Ureter (tissue), 1 donor: ENCODE measurements at regions not wholly inside any gene's neighbourhood (a gene's known extent, or its start where the extent isn't known, plus 50 kb on each side); places are given as distances from the start of the nearest gene placed in this dataset.
A peak's percentile ranks its signal among the peaks of the same experiment; 100 is the strongest.
"Not testable (repeated sequence)": the region's sequence is repeated elsewhere in the genome, so short reads cannot be mapped to it uniquely, and the experiment has no call there.

Experiments
- DNase-seq: peaks from one replicate; pipeline ENCODE4 v3.0.0-alpha.2; 2020; ENCODE audit warnings: low spot score
- donor health status: DM: yes; HTN: yes; CAD: no.

DNA sequence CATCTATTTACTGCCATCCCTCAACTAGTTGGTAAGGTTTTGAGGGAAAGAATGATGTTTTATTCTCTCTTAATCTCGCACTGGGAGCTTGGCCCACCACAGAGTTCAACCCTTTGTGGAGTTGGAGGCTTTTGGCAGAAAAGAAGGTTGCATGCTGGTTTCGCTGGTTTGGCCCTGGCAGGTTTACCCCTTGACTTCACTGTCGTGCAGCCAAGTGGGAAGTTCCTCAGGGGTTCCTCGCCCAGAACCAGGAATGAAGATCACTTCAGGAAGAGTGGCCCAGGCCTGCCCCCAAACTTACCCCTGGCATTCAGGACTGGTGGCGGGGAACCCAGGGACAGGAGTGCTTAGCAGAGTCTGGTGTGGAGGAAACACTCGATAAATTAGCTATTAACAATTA, 103.1 kb upstream of the LYZL2 start:
- no peak for DNase-seq

DNA sequence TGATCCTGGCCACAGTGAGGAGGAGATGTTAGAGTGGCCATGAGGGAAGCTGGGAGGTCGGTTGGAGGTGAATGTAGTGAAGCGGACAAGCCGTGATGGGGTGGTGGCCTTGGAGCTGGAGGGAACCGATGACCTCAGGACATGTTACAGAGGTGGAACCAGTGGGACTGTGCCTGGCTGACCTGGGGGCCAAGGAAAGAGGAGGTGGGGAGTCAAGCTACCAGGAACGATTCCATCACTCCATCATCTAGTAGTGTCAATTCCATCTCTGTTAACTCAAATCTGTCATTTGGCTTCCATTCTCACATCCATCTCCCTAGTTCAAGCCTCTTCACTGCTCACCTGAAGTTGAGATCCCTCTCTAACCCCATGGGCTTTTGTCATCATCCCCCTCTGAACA, 102.4 kb upstream of the LYZL2 start:
- DNase-seq, result no peak

DNA sequence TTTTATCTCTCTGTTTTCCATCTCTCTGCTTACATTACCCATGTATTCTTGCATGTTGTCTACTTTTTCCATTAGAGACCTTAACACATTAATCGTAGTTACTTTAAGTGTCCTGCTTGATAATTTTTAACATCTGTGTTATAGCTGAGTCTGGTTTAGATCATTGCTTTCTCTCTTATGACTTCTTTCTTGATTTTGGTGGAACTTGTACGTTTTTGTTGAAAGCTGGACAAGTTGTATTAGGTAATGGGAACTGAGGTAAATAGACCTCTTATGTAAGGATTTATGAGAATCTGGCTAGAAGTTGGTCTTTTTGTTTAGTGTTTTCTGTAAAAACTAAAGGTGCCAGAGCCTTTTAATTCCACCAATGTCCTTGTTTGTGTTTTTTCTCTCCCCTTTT, 100.8 kb upstream of the LYZL2 start:
- no peak for DNase-seq

DNA sequence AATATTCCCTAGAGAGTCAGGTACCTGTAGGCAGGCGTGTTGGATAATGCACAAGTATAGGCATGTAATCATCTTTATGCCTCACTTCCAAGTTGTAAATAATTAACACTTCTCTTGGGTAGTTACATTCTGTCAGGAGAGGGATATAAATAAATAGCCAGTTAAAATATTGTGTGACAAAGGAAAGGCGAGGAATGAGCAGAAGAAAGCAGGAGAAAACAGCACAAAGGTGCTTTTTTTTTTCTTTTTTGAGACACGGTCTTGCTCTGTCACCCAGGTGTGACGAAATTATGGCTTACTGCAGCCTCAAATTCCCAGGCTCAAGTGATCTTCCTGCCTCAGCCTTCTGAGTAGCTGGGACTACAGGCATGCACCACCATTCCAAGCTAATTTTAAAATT, 99.2 kb upstream of the LYZL2 start:
- DNase-seq, result no peak

DNA sequence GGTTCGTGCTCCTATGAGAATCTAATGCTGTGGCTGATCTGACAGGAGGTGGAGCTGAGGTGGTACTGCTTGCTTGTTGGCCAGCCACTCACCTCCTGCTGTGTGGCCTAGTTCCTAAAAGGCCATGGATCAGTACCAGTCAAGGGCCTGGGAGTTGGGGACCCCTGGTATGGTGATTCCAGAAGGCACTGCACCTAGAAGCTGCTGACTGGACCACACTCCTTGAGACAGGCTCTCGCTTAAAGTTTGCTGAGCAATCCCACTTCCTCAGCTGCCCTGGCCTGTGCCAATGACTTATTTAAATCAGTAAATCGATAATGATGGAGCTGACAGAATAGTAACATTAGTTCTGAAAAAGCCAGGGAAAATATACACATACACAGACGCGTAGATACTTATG, 98.6 kb upstream of the LYZL2 start:
- DNase-seq, result no peak

DNA sequence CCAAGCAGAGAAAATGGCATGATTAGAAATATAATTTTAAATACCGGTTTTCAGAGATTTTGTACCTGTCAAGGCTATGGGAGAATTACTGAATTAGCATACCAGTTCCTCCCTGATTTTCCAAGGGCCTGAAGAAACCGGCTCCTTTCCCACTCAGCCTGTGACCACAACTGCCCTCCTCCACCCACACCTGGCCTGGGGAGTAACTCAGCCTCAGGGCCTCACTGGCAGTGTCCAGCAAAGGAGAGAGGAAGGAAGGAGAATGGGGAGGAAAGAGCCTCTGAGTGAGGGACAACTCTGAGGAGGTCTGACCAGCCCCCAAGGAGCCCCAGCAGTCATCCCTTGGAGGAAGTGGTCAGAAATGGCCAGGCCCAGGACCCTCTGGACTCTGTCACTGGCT, 98.0 kb upstream of the LYZL2 start:
- DNase-seq, result no peak

DNA sequence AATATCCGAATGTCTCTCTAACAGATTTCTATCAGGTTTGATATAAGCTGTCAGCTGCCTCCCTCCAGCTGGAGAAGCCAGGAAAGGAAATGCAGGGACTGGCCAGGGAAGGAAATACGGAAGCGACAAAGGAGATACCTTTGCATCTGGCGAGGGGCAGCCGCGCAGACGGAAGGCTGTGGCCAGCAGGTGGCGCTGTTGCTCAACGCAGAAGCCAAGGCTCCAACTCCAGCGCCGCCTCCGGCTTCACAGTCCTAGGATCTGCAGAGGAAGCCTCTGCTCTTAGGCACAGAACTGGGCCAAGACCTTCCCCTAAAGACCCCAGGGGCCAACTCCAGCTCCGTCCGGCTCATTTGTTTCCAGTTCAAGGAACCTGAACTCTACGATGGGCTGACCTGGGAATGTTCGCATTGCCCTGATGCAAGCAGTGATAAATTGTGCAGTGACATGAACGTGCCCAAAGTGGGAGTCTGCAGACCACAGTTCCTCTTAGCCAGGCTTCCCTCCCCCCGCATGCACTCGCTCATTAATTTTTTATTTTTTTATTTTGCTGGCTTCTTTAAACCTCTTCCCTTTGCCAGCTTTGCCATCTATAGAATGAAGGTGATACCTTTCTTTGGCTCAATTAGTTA, 97.3 kb upstream of the LYZL2 start:
- DNase-seq, result peak; percentile 86

DNA sequence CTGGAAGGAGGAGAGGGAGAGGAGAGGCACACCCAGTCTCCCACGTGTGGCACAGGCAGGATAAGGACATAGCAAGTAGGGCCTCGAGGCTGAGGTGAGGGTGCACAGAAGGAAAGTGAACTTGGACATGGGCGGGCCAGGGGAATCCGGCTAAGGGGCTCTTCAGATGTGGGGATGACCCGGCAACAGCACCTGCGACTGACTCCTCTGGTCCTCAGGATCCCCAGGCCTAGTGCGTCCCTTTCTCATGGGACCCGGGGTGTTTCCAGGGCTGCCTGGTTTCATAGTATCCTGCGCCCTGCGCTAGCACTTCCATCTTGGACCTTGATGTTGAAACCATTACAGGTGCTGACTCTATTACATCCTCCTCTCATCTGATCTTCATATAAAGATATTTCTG, 96.1 kb upstream of the LYZL2 start:
- DNase-seq, result no peak

DNA sequence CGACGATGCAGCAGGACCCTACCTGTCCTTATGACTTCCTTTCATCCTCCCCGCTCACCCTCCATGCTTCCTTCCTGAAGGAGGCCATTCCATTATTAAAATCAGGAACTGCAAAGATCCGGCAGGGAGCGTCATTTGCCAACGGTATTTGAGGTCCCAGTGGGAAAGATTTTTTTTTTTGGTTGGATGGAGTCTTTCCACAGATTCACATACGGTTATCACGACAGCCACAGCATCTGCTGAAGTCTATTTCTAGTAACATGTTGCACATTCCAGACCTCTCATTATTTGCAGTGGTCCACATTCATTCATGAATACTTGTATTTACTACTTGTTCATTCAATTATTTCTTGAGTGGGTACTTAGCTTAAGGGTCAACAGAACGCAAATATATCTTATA, 94.7 kb upstream of the LYZL2 start:
- no peak for DNase-seq

DNA sequence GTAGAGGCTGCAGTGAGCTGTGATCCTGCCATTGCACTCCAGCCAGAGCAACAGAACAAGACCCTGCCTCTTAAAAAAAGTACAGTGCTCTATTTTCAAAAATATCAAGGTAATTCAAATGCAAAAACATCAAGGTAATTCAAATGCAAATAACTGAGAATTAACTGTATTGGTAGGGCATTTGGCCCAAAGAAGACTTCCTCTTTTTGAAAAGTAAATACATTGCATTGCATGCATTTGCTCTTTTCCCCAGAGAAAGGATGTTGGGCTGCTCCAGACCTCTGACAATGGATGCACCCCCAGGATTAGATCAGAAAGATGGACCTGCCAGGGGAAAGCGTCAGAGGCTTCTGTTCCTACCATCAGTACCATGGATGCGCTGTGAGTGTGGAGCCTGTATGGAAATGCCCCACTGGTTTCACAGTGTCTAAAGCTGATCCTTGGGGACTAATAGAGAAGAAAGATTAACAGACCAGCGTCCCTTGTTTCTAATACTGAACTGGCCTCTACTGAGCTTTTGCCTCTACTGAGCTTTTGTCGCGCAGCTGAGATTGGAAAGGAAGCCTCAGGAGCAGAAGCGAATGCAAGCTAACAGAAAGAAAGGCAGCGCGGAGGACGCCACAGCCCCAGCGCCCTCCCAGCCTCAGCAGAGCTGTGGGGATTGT, 93.5 kb upstream of the LYZL2 start:
- no peak for DNase-seq

DNA sequence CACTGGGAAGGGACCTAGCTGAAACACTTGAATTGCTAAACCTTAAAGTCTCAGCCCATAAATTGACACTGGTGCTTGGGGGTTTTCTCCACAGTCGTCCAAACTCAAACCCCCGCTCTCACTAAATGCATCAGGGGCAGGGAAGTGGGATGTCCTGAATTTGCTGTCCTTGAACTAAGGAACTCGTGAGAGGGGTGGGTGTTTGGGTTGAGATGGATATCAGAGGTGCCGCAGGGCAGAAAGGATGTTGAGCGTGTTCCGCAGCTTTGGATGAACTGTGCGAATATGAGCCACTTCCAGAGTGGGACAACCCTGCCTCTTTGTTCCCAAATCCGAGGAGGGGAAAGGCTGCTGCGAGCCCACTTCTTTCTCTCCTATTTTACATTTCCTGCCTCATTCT, 90.3 kb upstream of the LYZL2 start:
- no peak for DNase-seq

DNA sequence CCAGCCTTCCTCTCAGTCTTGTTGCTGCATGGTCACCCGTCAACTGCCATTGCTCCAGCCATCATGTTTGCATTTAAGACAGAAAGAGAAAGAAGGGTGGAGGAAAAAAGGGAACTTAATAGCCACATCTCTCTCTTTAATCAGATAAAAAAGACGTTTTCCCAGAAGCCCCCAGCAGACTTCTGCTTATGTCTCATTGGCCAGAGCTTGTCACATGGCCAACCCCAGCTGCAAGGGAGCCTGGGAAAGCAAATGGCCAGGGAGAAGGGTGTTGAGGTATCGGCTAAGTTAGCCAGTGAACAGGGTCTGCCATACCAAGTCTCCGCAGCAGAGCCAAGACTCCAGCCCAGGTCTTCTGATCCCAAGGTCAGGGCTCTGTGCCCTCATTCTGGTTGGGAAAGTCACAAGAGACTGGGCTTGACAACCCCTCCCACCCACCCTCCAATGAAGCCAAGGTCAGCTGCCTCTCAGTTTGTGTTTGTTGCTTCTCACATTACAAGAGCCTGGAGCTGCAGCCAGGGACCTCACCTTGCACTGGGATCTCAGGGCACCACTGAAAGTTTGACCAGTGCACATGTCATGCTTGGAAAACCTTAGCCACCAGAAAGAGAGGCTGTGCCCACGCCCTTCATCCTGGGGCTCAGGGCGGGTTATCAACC, 80.3 kb upstream of the LYZL2 start:
- DNase-seq, result no peak

DNA sequence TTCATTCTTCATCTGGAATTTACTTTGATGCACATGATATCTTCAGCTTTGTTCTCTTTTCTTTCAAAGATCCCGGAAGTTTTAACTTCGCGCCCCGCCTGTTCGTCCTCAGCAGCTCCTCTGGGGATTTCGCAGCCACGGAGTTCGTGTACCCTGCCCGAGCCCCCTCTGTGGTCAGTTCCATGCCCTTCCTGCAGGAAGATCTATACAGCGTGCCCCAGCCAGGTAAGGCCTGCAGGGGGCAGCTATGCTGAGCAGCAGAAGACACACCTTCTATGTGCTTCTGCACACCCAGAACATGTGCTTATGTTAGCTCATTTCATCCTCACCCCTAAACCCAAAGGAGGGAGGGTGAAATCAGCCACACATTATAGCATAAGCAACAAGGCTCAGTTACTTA, 79.7 kb upstream of the LYZL2 start:
- no peak for DNase-seq

DNA sequence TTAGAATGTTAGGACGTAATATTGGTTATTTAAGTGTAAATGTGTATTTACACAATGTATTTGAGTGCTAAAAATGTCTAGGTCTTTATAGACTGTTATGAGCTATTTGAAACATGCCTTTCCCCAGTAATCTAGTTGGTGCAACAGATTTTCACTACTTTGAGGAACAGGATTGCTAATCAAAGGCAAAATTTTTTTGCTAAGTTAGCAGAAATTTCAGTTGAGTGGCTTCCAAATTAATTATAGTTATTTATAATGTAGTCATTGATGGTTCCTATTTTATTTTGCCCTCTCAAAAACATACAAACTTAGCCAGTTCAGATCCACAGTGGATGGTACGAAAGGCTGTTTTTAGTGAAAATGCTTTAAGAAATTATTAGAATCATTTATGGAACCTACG, 78.7 kb upstream of the LYZL2 start:
- no peak for DNase-seq

DNA sequence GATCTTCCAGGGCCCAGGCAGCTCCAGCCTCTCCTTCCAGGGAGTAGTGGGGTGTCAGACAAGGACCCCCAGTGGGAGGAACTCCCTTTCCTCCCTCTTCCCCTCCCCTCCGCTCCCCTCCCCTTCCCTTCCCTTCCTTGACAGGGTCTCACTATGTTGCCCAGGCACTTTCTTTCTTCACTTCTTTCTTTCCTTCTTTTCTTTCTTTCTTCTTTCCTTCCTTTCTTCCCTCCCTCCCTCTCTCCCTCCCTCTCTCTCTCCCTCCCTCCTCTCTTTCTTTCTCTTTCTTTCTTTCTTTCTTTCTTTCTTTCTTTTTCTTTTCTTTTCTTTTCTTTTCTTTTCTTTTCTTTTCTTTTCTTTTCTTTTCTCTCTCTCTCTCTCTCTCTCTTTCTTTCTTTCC, 76.6 kb upstream of the LYZL2 start:
- DNase-seq, result not testable (repeated sequence)

DNA sequence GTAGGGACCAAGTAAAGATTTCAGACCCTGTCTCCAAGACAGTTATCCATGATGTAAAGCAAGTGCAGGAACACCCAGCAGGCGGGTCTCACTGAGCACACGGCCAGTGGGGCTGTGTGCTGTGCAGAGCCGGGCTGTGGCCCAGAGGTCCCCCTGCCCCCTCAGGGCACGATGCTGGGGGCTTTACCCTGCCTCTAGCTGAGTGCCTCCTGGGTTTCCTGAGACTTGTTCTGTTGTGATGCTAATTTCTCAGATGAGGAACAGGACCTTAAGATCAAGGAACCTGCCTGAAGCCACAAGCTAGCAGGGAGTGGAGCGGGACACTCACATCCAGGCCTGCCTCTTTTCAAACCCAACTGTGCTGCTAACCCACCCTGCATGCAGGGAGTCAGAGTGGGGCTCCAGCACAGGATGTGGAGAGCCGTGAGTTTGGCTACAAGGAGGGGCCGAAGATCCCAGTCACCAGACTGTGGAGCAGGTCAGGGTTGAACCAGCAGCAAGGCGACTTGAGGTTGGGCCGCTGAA, 76.1 kb upstream of the LYZL2 start:
- DNase-seq, result no peak

DNA sequence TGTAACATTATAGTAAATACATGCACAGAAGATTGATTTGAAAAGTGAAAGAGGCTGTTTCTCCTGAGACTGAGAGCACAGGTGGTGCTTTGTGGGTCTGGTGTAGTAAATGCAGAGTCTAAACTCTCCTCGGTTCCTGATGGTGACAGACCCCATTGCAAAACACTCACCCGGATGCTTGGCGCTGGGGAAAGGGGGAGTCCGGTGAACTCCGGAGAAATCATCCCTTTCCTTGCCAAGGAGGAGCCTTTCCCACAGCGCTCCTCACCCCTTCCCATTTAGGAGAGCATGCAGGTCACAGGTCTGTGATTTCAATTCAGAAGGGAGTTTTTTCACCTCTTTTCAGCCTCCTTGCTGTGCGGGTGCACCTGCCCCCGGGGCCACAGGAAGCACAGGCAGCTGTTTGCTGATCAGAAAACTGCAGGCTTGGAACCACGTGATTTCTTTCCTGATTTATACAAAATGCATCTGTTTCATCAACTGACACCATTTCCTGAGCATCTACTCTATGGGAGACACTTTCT, 75.6 kb upstream of the LYZL2 start:
- no peak for DNase-seq

DNA sequence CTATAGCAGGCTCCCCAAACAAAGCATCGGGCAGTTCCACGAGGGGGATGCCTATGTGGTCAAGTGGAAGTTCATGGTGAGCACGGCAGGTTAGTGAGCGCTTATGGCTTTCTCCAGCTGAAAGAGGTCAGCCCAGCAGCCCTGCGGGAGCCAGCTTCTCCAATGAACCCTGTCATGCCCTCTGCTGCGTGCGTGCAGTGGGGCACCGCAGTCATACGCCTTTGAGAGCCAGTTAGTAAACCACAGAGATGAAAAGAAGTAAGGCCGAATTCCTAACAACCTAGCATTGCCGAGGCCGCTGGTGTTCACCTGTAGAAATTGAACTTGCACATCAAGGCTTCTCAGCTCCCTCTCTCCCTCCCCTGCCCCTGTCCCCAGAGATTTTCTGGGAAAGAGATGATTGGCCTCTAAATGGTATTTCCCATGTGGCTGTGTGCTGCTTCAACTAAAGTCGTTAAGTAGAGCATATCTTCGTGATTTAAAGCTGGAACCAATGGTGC, 75.1 kb upstream of the LYZL2 start:
- not testable (repeated sequence) for DNase-seq

DNA sequence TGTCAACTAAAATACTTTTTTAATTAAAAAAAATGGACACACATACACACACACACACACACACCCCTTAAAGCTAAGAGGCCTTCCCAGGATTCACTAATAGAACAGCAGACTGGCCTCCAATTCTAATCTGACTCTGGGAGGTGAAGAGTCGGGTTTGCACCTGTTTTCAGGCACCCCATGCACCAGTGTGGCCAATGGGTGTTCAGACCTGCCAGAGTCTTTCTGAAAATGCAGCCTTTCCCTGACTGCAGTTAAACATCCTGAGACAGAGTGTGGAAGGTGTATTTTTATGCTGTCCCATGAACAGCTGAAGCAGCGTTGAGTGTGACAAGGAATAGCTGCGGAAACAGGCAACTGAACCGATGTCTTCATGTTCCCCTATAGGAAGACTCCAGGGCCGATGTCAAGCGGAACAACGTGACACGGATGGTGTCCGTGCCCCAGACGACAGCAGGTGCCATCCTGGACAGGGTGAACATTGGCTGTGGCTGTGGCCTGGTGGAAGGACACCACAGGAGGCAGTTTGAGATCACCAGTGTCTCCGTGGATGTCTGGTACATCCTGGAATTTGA, 74.6 kb upstream of the LYZL2 start:
- no peak for DNase-seq

DNA sequence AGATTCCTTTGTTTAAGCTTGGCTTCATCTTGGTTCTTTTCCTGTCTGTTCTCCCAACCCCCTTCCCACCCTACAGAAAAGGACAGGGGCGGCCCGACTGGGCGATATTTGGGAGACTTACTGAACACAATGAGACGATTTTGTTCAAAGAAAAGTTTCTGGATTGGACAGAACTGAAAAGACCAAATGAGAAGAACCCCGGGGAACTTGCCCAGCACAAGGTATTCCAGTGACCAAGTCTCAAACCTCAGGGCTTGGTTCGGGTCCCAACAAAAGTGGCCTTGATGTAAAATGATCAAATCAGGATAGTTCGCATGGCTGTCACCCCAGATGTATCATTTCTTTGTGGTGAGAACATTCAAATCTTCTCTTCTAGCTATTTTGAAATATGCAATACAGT, 73.9 kb upstream of the LYZL2 start:
- DNase-seq, result not testable (repeated sequence)

DNA sequence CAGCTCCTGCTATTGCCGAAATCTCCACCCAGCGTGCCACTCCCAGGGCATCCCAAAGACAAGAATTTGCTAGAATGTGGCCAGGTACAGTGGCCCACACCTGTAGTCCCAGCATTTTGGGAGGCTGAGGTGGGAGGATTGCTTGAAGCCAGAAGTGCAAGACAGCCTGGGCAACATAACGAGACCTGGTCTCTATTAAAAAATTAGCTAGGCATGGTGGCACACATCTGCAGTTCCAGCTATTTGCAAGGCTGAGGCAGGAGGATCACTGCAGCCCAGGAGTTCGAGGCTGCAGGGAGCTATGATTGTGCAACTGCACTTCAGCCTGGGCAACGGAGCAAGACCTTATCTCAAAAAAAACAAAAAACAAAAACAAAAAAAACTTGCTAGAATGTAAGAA, 73.3 kb upstream of the LYZL2 start:
- no peak for DNase-seq

DNA sequence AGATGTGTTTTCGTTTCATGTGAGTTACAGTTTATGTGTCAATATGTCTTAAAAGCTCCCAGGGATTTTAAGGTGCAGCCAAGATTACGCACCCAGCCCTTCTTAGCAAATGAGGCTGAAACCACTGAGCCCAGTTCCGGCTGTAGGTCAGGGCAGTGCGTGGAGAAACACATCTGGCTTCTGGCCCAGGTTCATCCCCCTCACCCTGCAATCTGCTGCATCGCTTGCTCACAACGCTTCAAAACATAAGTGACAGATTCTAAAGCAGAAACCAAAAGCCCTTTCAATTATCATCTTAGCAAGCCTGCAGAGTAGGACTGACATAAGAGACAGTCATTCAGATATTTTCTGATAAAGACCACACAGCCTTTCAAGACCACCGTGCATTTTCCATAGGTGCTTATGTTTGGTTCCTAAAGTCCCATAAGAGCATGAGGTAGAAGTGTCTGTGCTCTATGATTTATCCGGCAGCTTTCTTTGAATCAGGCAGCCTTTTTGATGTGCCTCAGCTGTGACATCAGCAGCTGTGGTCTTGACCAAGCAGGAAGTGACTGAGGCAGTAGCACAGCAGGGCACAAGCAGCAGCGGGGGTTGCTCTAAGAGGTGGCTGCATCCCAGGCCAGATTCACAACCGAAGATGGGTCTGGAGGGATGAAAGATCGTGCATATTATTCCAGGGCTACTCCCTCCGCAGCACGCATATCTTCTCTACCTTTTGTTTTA, 72.1 kb upstream of the LYZL2 start:
- DNase-seq, result no peak
